ENCODE measurements at regions not wholly inside any gene's neighbourhood (a gene's known extent, or its start where the extent isn't known, plus 50 kb on each side); places are given as distances from the start of the nearest gene placed in this dataset.

DNA sequence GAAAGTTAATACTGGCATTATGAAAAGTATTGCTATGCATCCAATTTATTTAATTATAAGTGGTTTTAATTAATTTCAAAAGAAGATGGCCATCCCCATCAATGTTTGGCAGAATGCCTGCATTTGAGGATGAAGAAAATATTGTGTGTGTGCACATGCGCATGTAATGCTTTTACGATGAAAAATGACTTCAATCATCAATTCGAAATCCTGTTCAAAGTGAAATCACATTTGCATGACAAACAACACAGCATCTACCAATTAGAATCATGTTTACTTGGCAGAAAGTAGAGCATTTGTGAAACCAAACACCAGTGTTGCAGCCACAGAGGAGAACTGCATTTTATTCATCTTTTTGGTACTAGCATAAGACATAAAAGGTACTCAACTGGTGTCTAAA lies 191.9 kb upstream of the PIRT start:
- WGBS, 2 donors: 88 to 89% methylated on average over 3 of the region's 3 CpGs
- Histone ChIP-seq H3K4me3 (no peak overlapping the region), H3K27me3 (ENCODE audit: control insufficient read depth in 3 of 3, insufficient read depth in 3 of 3, low read length in 2 of 3) (no peaks in the 10 kb centered on the region), H3K36me3 (ENCODE audit: control insufficient read depth in 4 of 4, insufficient read depth in 4 of 4, low read length in 4 of 4) (no peaks in the 10 kb centered on the region), H3K27ac (ENCODE audit: low read depth in 1 of 2, low read length in 1 of 2) (no peak overlapping the region), H3K9me3 (ENCODE audit: control insufficient read depth in 4 of 4, insufficient read depth in 3 of 4, low read length in 3 of 4) (peaks cover 0 to 3% (median 1%) of the 10 kb centered on the region in 4 donors), H3K9ac (ENCODE audit: insufficient read depth in 1 of 2, low read length in 2 of 2) (no peak overlapping the region), H3K4me1 (ENCODE audit: control insufficient read depth in 5 of 5, insufficient read depth in 5 of 5, low read length in 5 of 5) (no peaks in the 10 kb centered on the region)
- DNase-seq (no peak), ATAC-seq (ENCODE audit: insufficient read depth, low FRiP score) (no peak)
- TF ChIP-seq, protein P1, sequence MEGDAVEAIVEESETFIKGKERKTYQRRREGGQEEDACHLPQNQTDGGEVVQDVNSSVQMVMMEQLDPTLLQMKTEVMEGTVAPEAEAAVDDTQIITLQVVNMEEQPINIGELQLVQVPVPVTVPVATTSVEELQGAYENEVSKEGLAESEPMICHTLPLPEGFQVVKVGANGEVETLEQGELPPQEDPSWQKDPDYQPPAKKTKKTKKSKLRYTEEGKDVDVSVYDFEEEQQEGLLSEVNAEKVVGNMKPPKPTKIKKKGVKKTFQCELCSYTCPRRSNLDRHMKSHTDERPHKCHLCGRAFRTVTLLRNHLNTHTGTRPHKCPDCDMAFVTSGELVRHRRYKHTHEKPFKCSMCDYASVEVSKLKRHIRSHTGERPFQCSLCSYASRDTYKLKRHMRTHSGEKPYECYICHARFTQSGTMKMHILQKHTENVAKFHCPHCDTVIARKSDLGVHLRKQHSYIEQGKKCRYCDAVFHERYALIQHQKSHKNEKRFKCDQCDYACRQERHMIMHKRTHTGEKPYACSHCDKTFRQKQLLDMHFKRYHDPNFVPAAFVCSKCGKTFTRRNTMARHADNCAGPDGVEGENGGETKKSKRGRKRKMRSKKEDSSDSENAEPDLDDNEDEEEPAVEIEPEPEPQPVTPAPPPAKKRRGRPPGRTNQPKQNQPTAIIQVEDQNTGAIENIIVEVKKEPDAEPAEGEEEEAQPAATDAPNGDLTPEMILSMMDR (IDR thresholded peaks at IDR 0.05; ENCODE audit: control extremely low read depth, extremely low read depth): no peak

DNA sequence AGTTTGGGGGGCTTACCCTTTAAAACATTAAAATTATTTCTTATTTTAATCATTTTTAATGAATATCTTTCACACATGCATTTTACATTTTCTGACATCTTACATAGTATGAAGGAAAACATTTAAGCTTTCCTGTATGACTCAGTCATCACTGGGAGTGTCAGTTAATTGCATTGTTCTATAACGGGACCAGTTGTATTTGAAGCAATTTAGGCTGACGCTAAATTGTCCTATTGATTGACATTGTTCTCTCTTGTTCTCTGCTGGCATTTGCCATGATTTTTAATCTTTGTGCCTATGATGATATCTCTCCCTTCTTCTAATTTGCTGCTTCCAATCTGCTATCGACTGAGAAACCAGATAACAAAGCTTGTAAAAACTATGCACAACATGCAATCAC lies 190.5 kb upstream of the PIRT start:
- Histone ChIP-seq H3K36me3 (ENCODE audit: control insufficient read depth in 4 of 4, insufficient read depth in 4 of 4, low read length in 4 of 4) (no peaks in the 10 kb centered on the region), H3K9me3 (ENCODE audit: control insufficient read depth in 4 of 4, insufficient read depth in 3 of 4, low read length in 3 of 4) (peaks cover 0 to 3% (median 0%) of the 10 kb centered on the region in 4 donors), H3K9ac (ENCODE audit: insufficient read depth in 1 of 2, low read length in 2 of 2) (no peak overlapping the region), H3K4me1 (ENCODE audit: control insufficient read depth in 5 of 5, insufficient read depth in 5 of 5, low read length in 5 of 5) (no peaks in the 10 kb centered on the region), H3K4me3 (no peak overlapping the region), H3K27ac (ENCODE audit: low read depth in 1 of 2, low read length in 1 of 2) (no peak overlapping the region), H3K27me3 (ENCODE audit: control insufficient read depth in 3 of 3, insufficient read depth in 3 of 3, low read length in 2 of 3) (no peaks in the 10 kb centered on the region)
- ATAC-seq (ENCODE audit: insufficient read depth, low FRiP score) (no peak), DNase-seq (no peak)
- WGBS, 2 donors: 80 to 90% methylated on average over 3 of the region's 3 CpGs
- TF ChIP-seq, protein P1 (IDR thresholded peaks at IDR 0.05; ENCODE audit: control extremely low read depth, extremely low read depth): no peak

DNA sequence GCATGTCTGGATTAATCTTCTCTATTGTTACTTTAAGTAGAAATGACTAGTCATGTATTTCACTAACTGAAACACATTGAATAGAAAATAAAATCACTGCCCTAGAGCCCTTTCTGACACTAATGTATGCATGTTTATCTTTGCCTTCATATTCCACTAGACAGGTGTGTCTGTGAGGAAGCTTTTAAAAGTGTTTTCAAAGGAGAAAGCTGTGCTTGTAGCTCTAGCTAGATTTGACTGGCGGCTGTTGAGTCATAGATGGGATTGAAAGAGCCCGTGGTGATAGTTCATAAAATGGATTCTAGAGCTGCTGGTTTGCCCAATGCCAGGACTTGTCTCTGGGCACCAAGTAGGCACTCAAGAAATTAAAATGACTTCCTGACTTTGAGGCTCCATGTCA lies 189.0 kb upstream of the PIRT start:
- Histone ChIP-seq H3K9ac (ENCODE audit: insufficient read depth in 1 of 2, low read length in 2 of 2) (no peak overlapping the region), H3K27me3 (ENCODE audit: control insufficient read depth in 3 of 3, insufficient read depth in 3 of 3, low read length in 2 of 3) (no peaks in the 10 kb centered on the region), H3K4me3 (no peak overlapping the region), H3K36me3 (ENCODE audit: control insufficient read depth in 4 of 4, insufficient read depth in 4 of 4, low read length in 4 of 4) (no peaks in the 10 kb centered on the region), H3K9me3 (ENCODE audit: control insufficient read depth in 4 of 4, insufficient read depth in 3 of 4, low read length in 3 of 4) (peaks cover 0 to 2% (median 0%) of the 10 kb centered on the region in 4 donors), H3K4me1 (ENCODE audit: control insufficient read depth in 5 of 5, insufficient read depth in 5 of 5, low read length in 5 of 5) (no peaks in the 10 kb centered on the region), H3K27ac (ENCODE audit: low read depth in 1 of 2, low read length in 1 of 2) (no peak overlapping the region)
- TF ChIP-seq, protein P1 (IDR thresholded peaks at IDR 0.05; ENCODE audit: control extremely low read depth, extremely low read depth): no peak
- DNase-seq (no peak), ATAC-seq (ENCODE audit: insufficient read depth, low FRiP score) (no peak)
- WGBS, 2 donors: 92 to 95% methylated on average over 2 of the region's 2 CpGs

All from lung (tissue), 11 donors.